ACHN (cell line): ENCODE measurements at regions not wholly inside any gene's neighbourhood (a gene's known extent, or its start where the extent isn't known, plus 50 kb on each side); places are given as distances from the start of the nearest gene placed in this dataset.
"Not testable (repeated sequence)": the region's sequence is repeated elsewhere in the genome, so short reads cannot be mapped to it uniquely, and the experiment has no call there.

ENCODE experiments used
- DNase-seq: peaks from one replicate; pipeline ENCODE4 v3.0.0-alpha.2; 2015
- in situ Hi-C: cut with HindIII; loops from 2 replicates; pipeline ENCODE4 v1.10.0; 2017; ENCODE audit warnings: low sequenced_read_pairs, low pct_ligation_motif_present, low pct_unique_long_range_greater_than_20kb

DNA sequence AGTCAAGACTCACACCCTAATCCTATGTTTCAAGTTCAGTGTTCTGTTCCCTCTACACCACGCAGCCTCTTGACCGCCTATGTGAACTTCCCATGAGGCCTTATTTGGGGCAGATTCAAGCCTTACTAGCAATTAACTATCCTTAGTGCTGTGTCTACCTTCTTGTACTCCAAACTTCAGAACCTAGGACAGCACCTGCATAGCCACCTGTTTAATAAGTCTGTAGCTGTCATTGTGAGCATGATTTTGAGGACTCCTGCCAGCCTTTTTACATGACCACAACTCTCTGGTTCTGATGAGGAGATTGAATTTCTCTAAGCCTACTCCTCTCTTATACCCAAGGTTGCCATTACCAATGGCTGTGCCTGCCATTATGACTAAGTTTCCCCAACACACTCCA lies 50.8 kb upstream of the PCSK1 start:
- peak; percentile 49 for DNase-seq
- in situ Hi-C loops, result no loop called here

GRCh38 chr5:96487859-96488258 lies 54.8 kb upstream of the PCSK1 start:
- no peak for DNase-seq
- in situ Hi-C loops, result no loop called here

DNA sequence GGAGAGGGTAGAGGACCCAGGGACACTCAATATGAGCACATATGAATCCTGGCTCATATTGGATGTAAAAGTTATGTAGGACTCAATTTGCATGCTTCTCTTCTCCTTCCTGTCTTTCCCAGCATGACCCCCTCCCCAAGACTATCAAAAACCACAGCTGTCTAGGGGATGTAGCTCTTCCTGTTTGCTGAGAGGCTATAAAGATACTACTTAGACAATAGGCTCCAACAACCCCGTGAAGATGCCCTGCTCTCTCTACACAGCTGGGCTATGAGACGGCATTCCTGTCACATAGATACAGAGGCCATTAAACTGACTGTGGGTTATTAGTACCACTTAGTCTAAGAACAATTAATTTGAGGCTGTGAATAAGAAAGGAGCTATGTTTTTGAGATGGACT lies 56.5 kb upstream of the PCSK1 start:
- in situ Hi-C loops, result no loop called here
- DNase-seq, result no peak

GRCh38 chr5:96492459-96493047 lies 59.5 kb upstream of the PCSK1 start:
- in situ Hi-C loops, result no loop called here
- no peak for DNase-seq

DNA sequence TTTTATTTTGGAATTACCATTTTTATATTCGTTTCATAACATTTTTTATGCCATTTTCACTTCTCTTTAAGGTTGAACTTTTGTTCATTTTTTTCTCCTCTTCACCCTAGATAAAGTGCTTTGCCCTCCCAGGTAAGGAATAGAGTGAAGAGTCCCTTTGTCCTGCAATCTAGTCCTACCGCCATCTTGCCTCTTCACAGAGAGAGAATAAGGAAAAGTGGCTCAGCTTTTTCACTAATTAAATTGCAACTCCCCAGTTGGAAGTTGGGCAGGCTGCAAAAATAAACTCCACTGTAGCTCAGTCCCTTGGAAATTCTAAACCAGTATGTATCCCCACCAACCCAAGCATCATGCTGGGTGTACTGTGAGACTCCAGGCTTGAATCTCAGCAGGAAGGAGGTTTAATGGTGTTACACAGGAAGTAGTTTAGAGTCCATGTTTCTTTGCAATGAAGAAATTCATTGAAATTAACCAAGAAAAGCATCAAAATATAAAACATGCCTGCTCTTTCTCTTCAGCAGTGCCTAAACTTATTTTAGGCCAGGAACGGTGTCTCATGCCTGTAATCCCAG lies 60.3 kb upstream of the PCSK1 start:
- in situ Hi-C loops, result no loop called here
- no peak for DNase-seq

- in situ Hi-C loops, result not testable (repeated sequence)
These were observed 62.4 kb upstream of the PCSK1 start for GRCh38 chr5:96495412-96495811.

GRCh38 chr5:96497027-96497426 lies 64.0 kb upstream of the PCSK1 start:
- DNase-seq, in situ Hi-C loops: not testable (repeated sequence)

More at GRCh38 chr5:96495412-96495811, 62.4 kb upstream of the PCSK1 start:
- not testable (repeated sequence) for DNase-seq

- in situ Hi-C loops, result no loop called here
- DNase-seq, result no peak
These were observed 66.8 kb upstream of the PCSK1 start for GRCh38 chr5:96499753-96500345.

- DNase-seq, result no peak
These were observed 69.1 kb upstream of the PCSK1 start for GRCh38 chr5:96501991-96502646.

DNA sequence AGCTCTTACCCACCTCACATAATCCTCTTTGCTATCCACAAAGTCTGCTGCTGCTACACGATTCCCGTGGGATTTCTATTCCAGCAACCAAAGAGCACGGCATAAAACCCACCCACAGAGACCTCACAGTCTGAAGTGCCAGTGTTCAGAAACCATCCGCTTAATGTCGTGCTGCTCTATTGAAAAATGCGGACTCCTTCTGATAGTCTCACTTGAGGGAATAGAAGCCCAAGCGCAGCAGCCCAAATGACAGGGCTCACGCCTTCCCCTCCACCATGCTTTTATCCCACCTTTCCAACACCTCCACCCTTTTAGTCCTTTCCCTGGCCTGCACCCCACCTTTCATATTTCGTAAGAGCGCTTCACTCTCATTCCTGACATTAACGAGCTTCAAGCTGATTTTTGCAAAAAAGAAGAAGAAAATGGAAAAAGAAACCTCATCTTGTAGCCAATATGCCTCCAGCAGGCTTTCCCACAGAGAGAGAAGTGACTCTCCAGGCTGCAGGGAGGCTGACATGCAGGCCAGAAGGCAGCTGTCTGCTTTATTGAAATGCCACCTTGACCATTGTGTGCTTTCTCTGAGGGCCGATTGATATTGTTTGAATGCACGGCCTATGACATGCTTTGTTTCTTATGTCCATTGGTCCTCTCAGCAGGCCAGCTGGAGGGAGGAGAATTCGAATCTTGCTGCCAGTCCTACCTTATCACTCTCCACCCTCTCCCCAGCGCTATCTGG lies 70.6 kb upstream of the PCSK1 start:
- in situ Hi-C loops, result no loop called here
- DNase-seq, result no peak

More at GRCh38 chr5:96501991-96502646, 69.1 kb upstream of the PCSK1 start:
- in situ Hi-C loops, result no loop called here

GRCh38 chr5:96506376-96506775 lies 73.3 kb upstream of the PCSK1 start:
- DNase-seq, result no peak
- in situ Hi-C loops, result no loop called here

- in situ Hi-C loops, result no loop called here
- DNase-seq, result no peak
These were observed 73.9 kb upstream of the PCSK1 start for GRCh38 chr5:96506866-96507527.

GRCh38 chr5:96509316-96509715 lies 76.3 kb upstream of the PCSK1 start:
- in situ Hi-C loops, result no loop called here

GRCh38 chr5:96509721-96510350 lies 76.8 kb upstream of the PCSK1 start:
- in situ Hi-C loops, result no loop called here
- DNase-seq, result no peak

More at GRCh38 chr5:96509316-96509715, 76.3 kb upstream of the PCSK1 start:
- DNase-seq, result no peak

DNA sequence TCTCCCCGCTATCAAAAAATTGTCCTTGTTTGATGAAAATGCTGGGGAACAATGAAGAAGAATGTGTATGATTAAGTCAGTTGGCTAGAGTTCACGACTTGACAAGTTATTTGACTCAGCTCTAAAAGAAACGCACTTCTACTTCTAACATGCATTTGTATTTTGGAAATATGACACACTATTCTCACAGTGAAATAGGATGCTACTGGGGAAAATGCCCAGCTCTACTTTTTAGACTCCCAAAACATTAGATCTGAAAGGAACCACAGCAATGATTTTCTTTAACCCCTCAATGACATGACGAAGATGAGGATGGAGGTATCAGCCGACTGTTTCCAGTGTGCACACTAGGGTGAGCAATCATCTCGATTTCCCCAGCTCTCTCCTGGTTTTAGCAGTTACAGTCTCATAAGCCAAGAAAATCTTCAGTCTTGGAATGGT lies 83.6 kb upstream of the PCSK1 start:
- DNase-seq, result no peak
- in situ Hi-C loops, result no loop called here

- DNase-seq, result no peak
These were observed 84.2 kb upstream of the PCSK1 start for GRCh38 chr5:96517295-96517694.

GRCh38 chr5:96520345-96520744 lies 87.3 kb upstream of the PCSK1 start:
- DNase-seq, result no peak
- in situ Hi-C loops, result no loop called here

More at GRCh38 chr5:96517295-96517694, 84.2 kb upstream of the PCSK1 start:
- in situ Hi-C loops, result no loop called here
